ENCODE measurements at regions not wholly inside any gene's neighbourhood (a gene's known extent, or its start where the extent isn't known, plus 50 kb on each side); places are given as distances from the start of the nearest gene placed in this dataset.

GRCh38 chr6:166722785-166723184 lies 95.7 kb upstream of the RPS6KA2 start:
- Histone ChIP-seq H3K27me3 (ENCODE audit: low read depth) (no peaks in the 10 kb centered on the region), H3K4me1 (peaks cover 13% of the 10 kb centered on the region), H3K4me3 (no peak overlapping the region), H3K9me3 (no peaks in the 10 kb centered on the region), H3K36me3 (replicated peaks) (no peaks in the 10 kb centered on the region)
- in situ Hi-C loops (cut with MboI; ENCODE audit: low sequenced_read_pairs): no loop called here
- no peak for DNase-seq (ENCODE audit: low spot score in 2 of 2)

- H3K36me3 ChIP-seq (replicated peaks): no peaks in the 10 kb centered on the region
- no peak for DNase-seq (ENCODE audit: low spot score in 2 of 2)
- H3K27me3 ChIP-seq (ENCODE audit: low read depth): no peaks in the 10 kb centered on the region
- no peaks in the 10 kb centered on the region for H3K9me3 ChIP-seq
- no peak overlapping the region for H3K4me3 ChIP-seq
- in situ Hi-C loops (cut with MboI; ENCODE audit: low sequenced_read_pairs): no loop called here
- H3K4me1 ChIP-seq: peaks cover 13% of the 10 kb centered on the region
These were observed 94.5 kb upstream of the RPS6KA2 start for GRCh38 chr6:166721576-166721975.

GRCh38 chr6:166720856-166721255 lies 93.8 kb upstream of the RPS6KA2 start:
- Histone ChIP-seq H3K27me3 (ENCODE audit: low read depth) (no peaks in the 10 kb centered on the region), H3K9me3 (no peaks in the 10 kb centered on the region), H3K36me3 (replicated peaks) (no peaks in the 10 kb centered on the region), H3K4me3 (no peak overlapping the region), H3K4me1 (peaks cover 13% of the 10 kb centered on the region)
- DNase-seq (ENCODE audit: low spot score in 2 of 2): no peak
- in situ Hi-C loops (cut with MboI; ENCODE audit: low sequenced_read_pairs): no loop called here

- in situ Hi-C loops (cut with MboI; ENCODE audit: low sequenced_read_pairs): no loop called here
These were observed 92.0 kb upstream of the RPS6KA2 start for GRCh38 chr6:166719019-166719418.

GRCh38 chr6:166718516-166718915 lies 91.5 kb upstream of the RPS6KA2 start:
- in situ Hi-C loops (cut with MboI; ENCODE audit: low sequenced_read_pairs): no loop called here
- Histone ChIP-seq H3K4me1 (no peaks in the 10 kb centered on the region), H3K27me3 (ENCODE audit: low read depth) (no peaks in the 10 kb centered on the region), H3K4me3 (no peak overlapping the region), H3K36me3 (replicated peaks) (no peaks in the 10 kb centered on the region), H3K9me3 (no peaks in the 10 kb centered on the region)
- no peak for DNase-seq (ENCODE audit: low spot score in 2 of 2)

More at GRCh38 chr6:166719019-166719418, 92.0 kb upstream of the RPS6KA2 start:
- Histone ChIP-seq H3K27me3 (ENCODE audit: low read depth) (no peaks in the 10 kb centered on the region), H3K4me1 (peaks cover 2% of the 10 kb centered on the region), H3K36me3 (replicated peaks) (no peaks in the 10 kb centered on the region), H3K9me3 (no peaks in the 10 kb centered on the region), H3K4me3 (no peak overlapping the region)
- no peak for DNase-seq (ENCODE audit: low spot score in 2 of 2)

- in situ Hi-C loops (cut with MboI; ENCODE audit: low sequenced_read_pairs): no loop called here
These were observed 90.0 kb upstream of the RPS6KA2 start for GRCh38 chr6:166716910-166717617.

GRCh38 chr6:166715992-166716391 lies 88.9 kb upstream of the RPS6KA2 start:
- no peak for DNase-seq (ENCODE audit: low spot score in 2 of 2)
- Histone ChIP-seq H3K4me1 (no peaks in the 10 kb centered on the region), H3K9me3 (no peaks in the 10 kb centered on the region), H3K4me3 (no peak overlapping the region), H3K27me3 (ENCODE audit: low read depth) (no peaks in the 10 kb centered on the region), H3K36me3 (replicated peaks) (no peaks in the 10 kb centered on the region)
- in situ Hi-C loops (cut with MboI; ENCODE audit: low sequenced_read_pairs): no loop called here

More at GRCh38 chr6:166716910-166717617, 90.0 kb upstream of the RPS6KA2 start:
- Histone ChIP-seq H3K36me3 (replicated peaks) (no peaks in the 10 kb centered on the region), H3K9me3 (no peaks in the 10 kb centered on the region), H3K4me1 (no peaks in the 10 kb centered on the region), H3K4me3 (no peak overlapping the region), H3K27me3 (ENCODE audit: low read depth) (no peaks in the 10 kb centered on the region)
- no peak for DNase-seq (ENCODE audit: low spot score in 2 of 2)

- no peaks in the 10 kb centered on the region for H3K4me1 ChIP-seq
- no peaks in the 10 kb centered on the region for H3K9me3 ChIP-seq
- in situ Hi-C loops (cut with MboI; ENCODE audit: low sequenced_read_pairs): no loop called here
- DNase-seq (ENCODE audit: low spot score in 2 of 2): no peak
- H3K27me3 ChIP-seq (ENCODE audit: low read depth): no peaks in the 10 kb centered on the region
- no peak overlapping the region for H3K4me3 ChIP-seq
- no peaks in the 10 kb centered on the region for H3K36me3 ChIP-seq (replicated peaks)
These were observed 88.0 kb upstream of the RPS6KA2 start for GRCh38 chr6:166715065-166715464.

GRCh38 chr6:166714581-166714980 lies 87.5 kb upstream of the RPS6KA2 start:
- DNase-seq (ENCODE audit: low spot score in 2 of 2): no peak
- in situ Hi-C loops (cut with MboI; ENCODE audit: low sequenced_read_pairs): no loop called here
- no peaks in the 10 kb centered on the region for H3K27me3 ChIP-seq (ENCODE audit: low read depth)
- no peak overlapping the region for H3K4me3 ChIP-seq
- H3K36me3 ChIP-seq (replicated peaks): no peaks in the 10 kb centered on the region
- H3K9me3 ChIP-seq: no peaks in the 10 kb centered on the region
- H3K4me1 ChIP-seq: no peaks in the 10 kb centered on the region

GRCh38 chr6:166714187-166714510 lies 87.1 kb upstream of the RPS6KA2 start:
- no peak for DNase-seq (ENCODE audit: low spot score in 2 of 2)
- Histone ChIP-seq H3K4me1 (no peaks in the 10 kb centered on the region), H3K4me3 (no peak overlapping the region), H3K36me3 (replicated peaks) (no peaks in the 10 kb centered on the region), H3K9me3 (no peaks in the 10 kb centered on the region), H3K27me3 (ENCODE audit: low read depth) (no peaks in the 10 kb centered on the region)
- in situ Hi-C loops (cut with MboI; ENCODE audit: low sequenced_read_pairs): no loop called here

GRCh38 chr6:166713434-166714186 lies 86.6 kb upstream of the RPS6KA2 start:
- in situ Hi-C loops (cut with MboI; ENCODE audit: low sequenced_read_pairs): no loop called here
- H3K9me3 ChIP-seq: no peaks in the 10 kb centered on the region
- H3K4me3 ChIP-seq: no peak overlapping the region
- H3K4me1 ChIP-seq: no peaks in the 10 kb centered on the region
- no peak for DNase-seq (ENCODE audit: low spot score in 2 of 2)
- no peaks in the 10 kb centered on the region for H3K27me3 ChIP-seq (ENCODE audit: low read depth)
- H3K36me3 ChIP-seq (replicated peaks): no peaks in the 10 kb centered on the region

GRCh38 chr6:166712286-166713228 lies 85.5 kb upstream of the RPS6KA2 start:
- H3K36me3 ChIP-seq (replicated peaks): no peaks in the 10 kb centered on the region
- H3K27me3 ChIP-seq (ENCODE audit: low read depth): no peaks in the 10 kb centered on the region
- no peaks in the 10 kb centered on the region for H3K9me3 ChIP-seq
- no peak overlapping the region for H3K4me3 ChIP-seq
- in situ Hi-C loops (cut with MboI; ENCODE audit: low sequenced_read_pairs): no loop called here
- no peak for DNase-seq (ENCODE audit: low spot score in 2 of 2)
- H3K4me1 ChIP-seq: no peaks in the 10 kb centered on the region

- Histone ChIP-seq H3K9me3 (no peaks in the 10 kb centered on the region), H3K4me1 (no peaks in the 10 kb centered on the region), H3K36me3 (replicated peaks) (no peaks in the 10 kb centered on the region), H3K27me3 (ENCODE audit: low read depth) (no peaks in the 10 kb centered on the region), H3K4me3 (no peak overlapping the region)
- DNase-seq (ENCODE audit: low spot score in 2 of 2): no peak
- in situ Hi-C loops (cut with MboI; ENCODE audit: low sequenced_read_pairs): no loop called here
These were observed 83.0 kb upstream of the RPS6KA2 start for GRCh38 chr6:166710084-166710483.

GRCh38 chr6:166708460-166708859 lies 81.4 kb upstream of the RPS6KA2 start:
- Histone ChIP-seq H3K36me3 (replicated peaks) (no peaks in the 10 kb centered on the region), H3K27me3 (ENCODE audit: low read depth) (no peaks in the 10 kb centered on the region), H3K4me1 (no peaks in the 10 kb centered on the region), H3K4me3 (no peak overlapping the region), H3K9me3 (no peaks in the 10 kb centered on the region)
- in situ Hi-C loops (cut with MboI; ENCODE audit: low sequenced_read_pairs): no loop called here
- DNase-seq (ENCODE audit: low spot score in 2 of 2): no peak
